ENCODE measurements at regions not wholly inside any gene's neighbourhood (a gene's known extent, or its start where the extent isn't known, plus 50 kb on each side); places are given as distances from the start of the nearest gene placed in this dataset.
"Not testable (repeated sequence)": the region's sequence is repeated elsewhere in the genome, so short reads cannot be mapped to it uniquely, and the experiment has no call there.

DNA sequence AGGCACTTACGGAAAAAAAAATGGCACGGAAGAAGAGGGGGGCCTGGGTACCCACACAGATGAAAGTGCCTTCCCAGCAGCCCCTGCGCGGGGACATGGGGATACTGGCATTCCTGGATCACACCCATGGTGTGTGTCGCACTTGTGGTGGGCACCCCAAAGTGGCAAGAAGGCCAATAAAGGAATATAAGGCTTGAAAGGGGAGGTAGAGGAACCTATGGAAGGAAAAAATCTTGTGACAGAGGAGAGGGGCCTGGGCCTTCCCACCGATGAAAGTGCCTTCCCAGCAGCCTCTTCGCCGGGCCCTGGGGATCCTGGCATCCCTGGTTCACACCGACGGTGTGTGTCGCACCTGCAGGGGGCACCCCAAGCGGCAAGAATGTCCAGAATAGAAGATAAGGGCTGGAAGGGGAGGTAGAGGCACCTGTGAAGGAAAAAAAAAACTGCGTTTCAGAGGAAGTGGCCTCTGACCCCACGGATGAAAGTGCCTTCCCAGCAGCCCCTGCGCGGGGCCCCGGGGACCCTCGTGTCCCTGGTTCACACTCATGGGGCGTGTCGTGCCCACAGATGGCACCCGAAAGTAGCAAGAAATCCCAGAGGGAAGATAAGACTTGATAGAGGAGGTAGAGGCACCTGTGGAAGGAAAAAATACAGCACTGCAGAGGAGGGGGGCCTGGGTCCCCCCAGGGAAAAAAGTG lies 284.0 kb downstream of the ALG10 start:
- DNase-seq = no peak

GRCh38 chr12:34309806-34310804 lies 287.8 kb downstream of the ALG10 start:
- not testable (repeated sequence) for DNase-seq

- DNase-seq = no peak
These were observed 289.0 kb downstream of the ALG10 start for GRCh38 chr12:34311337-34311736.

GRCh38 chr12:34327671-34328070 lies 305.4 kb downstream of the ALG10 start:
- DNase-seq = no peak

- no peak for DNase-seq
These were observed 311.0 kb downstream of the ALG10 start for GRCh38 chr12:34333337-34333736.

GRCh38 chr12:34334538-34334937 lies 312.2 kb downstream of the ALG10 start:
- DNase-seq = no peak

DNA sequence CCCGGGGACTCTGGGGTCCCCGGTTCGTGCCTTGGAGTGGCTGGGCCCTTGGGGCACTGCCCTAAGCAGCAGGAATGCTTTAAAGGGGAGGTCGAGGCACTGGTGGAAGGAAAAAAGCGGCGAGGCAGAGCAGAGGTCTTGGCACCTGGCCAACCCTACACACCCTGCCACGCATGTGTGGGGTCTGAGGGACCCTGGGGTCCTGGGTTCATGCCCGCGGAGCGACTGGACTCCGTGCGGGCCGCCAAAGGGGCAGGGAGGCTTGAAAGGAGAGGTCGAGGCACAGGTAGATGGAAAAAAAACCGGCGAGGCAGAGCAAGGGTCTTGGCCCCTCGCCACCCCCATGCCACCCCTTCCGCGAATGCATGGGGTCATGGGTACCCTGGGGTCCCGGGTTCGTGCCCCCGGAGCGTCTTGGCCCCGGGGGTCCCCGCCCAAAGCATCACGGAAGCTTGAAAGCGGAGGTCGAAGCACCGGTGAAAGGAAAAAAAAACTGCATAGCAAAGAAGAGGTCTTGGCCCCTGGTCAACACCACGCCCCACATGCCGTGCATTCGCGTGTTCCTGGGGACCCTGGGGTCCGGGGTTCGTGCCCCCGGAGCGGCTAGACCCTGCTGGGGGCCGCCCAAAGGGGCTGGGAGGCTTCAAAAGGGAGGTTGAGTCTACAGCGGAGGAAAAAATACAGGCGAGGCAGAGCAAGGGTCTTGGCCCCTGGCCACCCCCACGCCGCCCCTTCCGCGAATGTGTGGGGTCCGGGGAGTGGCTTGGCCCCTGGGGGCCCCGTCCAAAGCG lies 312.9 kb downstream of the ALG10 start:
- no peak for DNase-seq

DNA sequence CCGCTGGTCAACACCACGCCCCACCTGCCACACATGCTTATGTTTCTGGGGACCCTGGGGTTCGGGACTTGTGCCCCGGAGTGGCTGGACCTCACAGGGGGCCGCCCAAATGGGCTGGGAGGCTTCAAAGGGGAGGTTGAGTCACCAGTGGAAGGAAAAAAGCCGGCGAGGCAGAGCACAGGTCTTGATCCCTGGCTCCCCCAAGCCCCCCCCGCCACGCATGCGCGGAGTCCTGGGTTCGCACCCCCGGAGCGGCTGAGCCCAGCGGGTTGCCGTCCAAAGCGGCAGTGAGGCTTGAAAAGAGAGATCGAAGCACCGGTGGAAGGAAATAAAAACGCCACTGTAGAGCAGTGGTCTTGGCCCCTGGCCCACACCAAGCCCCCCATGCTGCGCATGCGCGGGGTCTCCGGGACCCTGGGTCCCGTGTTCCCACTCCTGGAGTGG lies 313.5 kb downstream of the ALG10 start:
- no peak for DNase-seq

GRCh38 chr12:34336619-34337465 lies 314.5 kb downstream of the ALG10 start:
- no peak for DNase-seq

DNA sequence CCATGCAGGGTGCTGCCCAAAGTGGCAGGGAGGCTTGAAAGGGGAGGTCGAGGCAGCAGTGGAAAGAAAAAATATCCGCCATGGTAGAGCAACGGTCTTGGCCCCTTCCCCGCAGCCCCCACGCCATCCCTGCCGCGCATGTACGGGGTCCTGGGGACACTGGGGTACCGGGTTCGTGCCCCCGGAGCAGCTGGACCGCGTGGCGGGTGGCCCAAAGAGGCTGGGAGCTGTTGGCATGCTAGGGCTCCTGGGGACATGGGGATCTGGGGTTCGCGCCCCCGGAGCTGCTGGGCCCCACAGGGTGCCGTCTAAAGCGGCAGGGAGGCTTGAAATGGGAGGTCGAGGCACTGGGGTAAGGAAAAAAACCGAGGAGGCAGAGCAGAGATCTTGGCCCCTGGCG lies 316.5 kb downstream of the ALG10 start:
- DNase-seq = no peak

GRCh38 chr12:34339922-34340321 lies 317.6 kb downstream of the ALG10 start:
- DNase-seq = no peak

DNA sequence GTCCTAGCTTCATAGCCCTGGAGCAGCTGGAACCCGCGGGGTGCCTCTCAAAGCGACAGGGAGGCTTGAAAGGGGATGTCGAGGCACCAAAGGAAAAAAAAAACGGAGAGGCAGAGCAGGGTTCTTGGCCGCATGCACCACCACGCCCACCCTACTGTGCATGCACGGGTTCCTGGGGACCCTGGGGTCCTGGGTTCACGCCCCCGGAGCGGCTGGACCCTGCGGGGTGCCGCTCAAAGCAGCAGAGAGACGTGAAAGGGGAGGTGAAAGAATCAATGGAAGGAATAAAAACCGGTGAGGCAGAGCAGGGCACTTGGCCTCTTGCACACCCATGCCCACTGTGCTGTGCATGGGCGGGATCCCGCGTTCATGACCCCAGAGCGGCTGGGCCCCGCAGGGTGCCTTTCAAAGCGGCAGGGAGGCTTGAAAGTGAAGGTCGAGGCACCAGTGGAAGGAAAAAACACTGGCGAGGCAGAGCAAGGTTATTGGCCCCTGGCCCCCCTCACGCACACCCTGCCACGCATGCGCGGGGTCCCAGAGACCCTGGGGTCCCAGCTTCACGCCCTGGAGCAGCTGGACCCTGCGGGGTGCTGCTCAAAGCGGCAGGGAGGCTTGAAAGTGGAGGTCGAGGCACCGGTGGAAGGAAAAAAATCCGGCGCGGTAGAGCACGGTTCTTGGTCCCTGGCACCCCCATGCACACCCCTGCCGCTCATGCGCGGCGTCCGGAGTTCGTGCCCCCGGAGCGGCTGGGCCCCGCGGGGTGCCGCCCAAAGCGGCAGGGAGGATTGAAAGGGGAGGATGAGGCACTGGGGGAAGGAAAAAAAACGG lies 318.5 kb downstream of the ALG10 start:
- no peak for DNase-seq

- DNase-seq = no peak
These were observed 319.1 kb downstream of the ALG10 start for GRCh38 chr12:34341362-34341733.

DNA sequence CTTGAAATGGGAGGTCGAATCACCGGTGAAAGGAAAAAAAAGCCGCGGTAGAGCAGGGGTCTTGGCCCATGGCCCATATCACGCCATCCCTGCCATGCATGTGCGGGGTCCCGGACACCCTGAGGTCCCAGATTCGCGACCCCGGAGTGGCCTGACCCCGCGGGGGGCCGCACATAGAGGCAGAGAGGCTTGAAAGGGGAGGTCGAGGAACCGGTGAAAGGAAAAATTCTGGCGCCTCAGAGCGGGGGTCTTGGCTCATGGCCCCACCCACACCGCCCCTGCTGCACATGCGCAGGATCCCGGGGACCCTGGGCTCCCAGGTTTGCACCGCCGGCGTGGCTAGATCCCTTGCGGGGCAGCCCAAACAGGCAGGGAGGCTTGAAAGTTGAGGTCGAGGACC lies 319.8 kb downstream of the ALG10 start:
- no peak for DNase-seq

- DNase-seq = no peak
These were observed 321.0 kb downstream of the ALG10 start for GRCh38 chr12:34343345-34343744.

DNA sequence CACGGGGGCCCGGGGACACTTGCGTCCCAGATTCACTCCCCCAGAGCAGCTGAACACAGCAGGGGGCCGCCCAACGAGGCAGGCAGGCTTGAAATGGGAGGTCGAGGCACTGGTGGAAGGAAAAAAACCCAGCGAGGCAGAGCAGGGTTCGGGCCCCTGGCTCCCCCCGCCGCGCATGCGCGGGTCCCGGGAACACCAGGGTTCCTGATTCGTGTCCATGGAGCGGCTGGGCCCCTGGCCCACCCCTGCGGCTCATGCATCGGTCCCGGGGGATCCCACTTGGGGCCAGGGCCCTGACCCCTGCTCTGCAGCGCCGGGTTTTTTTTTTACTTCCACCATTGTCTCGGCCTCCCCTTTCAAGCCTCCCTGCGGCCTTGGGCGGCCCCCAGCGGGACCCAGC lies 321.5 kb downstream of the ALG10 start:
- no peak for DNase-seq

DNA sequence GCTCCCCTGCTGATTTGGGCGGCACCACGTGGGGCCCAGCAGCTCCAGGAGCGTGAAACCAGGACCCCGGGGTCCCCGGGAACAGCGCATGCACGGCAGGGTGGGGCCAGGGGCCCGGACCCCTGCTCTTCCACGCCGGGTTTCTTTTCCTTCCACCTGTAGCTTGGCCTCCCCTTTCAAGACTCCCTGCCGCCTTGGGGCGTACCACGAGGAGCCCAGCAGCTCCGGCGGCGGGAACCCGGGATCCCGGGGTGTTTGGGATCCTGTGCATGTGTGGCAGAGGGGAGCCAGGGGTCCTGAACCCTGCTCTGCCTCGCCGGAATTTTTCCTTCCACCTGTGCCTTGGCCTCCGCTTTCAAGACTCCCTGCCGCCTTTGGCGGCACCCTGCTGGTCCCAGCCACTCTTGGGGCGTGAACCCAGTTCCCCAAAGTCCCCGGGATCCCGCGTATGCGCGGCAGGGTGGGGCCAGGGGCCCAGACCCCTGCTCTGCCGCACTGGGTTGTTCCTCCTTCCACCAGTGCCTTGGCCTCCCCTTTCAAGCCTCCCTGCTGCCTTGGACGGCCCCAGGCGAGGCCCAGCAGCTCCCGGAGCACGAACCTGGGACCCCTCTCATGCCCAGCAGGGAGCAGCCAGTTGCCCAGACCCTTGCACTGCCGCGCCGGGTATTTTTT lies 322.7 kb downstream of the ALG10 start:
- no peak for DNase-seq

GRCh38 chr12:34345801-34346200 lies 323.5 kb downstream of the ALG10 start:
- no peak for DNase-seq

DNA sequence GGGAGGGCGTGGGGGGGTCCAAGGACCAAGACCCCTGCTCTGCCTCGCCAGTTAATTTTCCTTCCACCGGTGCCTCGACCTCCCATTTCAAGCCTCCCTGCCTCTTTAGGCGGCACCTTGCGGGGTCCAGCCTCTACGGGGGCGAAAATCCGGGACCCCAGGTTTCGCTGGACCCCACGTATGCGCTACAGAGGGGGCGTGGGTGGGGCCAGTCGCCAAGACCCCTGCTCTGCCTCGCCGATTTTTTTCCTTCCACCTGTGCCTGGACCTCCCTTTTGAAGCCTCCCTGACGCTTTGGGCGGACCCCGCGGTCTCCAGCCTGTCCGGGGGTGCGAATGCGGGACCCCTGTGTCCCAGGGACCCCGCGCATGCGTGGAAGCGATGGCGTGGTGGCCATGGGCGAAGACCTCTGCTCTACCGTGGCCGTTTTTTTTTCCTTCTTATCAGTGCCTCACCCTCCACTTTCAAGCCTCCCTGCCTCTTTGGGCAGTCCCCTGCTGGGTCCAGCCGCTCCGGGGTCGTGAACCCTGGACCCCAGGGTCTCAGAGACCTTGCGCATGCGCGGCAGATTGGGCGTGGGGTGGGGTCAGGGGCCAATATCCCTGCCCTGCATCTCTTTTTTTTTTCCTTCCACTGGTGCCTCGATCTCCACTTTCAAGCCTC lies 324.2 kb downstream of the ALG10 start:
- no peak for DNase-seq

DNA sequence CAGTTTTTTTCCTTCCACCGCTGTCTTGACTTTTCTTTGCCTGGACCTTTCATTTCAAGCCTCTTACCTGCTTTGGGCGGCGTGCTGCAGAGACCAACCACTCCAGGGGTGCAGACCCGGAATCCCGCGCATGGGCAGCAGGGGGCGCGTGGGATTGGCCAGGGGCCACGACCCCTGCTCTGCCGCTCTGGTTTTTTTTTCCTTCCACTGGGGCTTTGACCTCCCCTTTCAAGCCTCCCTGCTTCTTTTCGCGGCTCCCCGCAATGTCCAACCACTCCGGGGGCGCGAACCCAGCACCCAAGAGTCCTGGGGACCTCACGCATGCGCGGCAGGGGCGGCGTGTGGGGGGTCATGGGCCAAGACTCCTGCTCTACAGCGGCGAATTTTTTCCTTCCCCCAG lies 325.1 kb downstream of the ALG10 start:
- DNase-seq = no peak
